Astrocyte (in vitro differentiated cells and primary cell): ENCODE measurements at regions not wholly inside any gene's neighbourhood (a gene's known extent, or its start where the extent isn't known, plus 50 kb on each side); places are given as distances from the start of the nearest gene placed in this dataset.

Source experiments
- DNase-seq: peaks from one replicate; pipeline ENCODE4 v3.0.0-alpha.2; 2010; ENCODE audit warnings: low read depth
- FAIRE-seq: peaks from 2 replicates; lab custom pipeline; 2011; peaks lifted over from hg19 to GRCh38; lab: Jason Lieb, UNC
- H2AFZ ChIP-seq: 2 replicates; pipeline ENCODE4 v1.6.0; 2012; ENCODE audit warnings: low read depth, low read length, inconsistent platforms
- H3K27ac ChIP-seq: 2 replicates; pipeline ENCODE4 v1.5.1; 2011; ENCODE audit warnings: low read depth, low read length, inconsistent platforms
- H3K27me3 ChIP-seq: 2 replicates; pipeline ENCODE4 v1.6.0; 2011; ENCODE audit warnings: low read length, inconsistent platforms; ENCODE audit not compliant: insufficient read depth
- H3K36me3 ChIP-seq: 2 replicates; pipeline ENCODE4 v1.5.1; 2011; ENCODE audit warnings: low read length, inconsistent platforms; ENCODE audit not compliant: insufficient read depth
- H3K4me1 ChIP-seq: 2 replicates; pipeline ENCODE4 v1.5.1; 2011; ENCODE audit warnings: low read length, inconsistent platforms; ENCODE audit not compliant: insufficient read depth
- H3K4me2 ChIP-seq: 2 replicates; pipeline ENCODE4 v1.6.0; 2012; ENCODE audit warnings: low read length, inconsistent platforms
- H3K4me3 ChIP-seq: 2 replicates; pipeline ENCODE4 v1.5.1; 2011; ENCODE audit warnings: low read depth, mild to moderate bottlenecking, low read length, inconsistent platforms; ENCODE audit not compliant: insufficient read depth
- H3K79me2 ChIP-seq: 2 replicates; pipeline ENCODE4 v1.6.0; 2012; ENCODE audit warnings: mild to moderate bottlenecking, low read length, inconsistent platforms; ENCODE audit not compliant: insufficient read depth
- H3K9ac ChIP-seq: 2 replicates; pipeline ENCODE4 v1.6.0; 2012; ENCODE audit warnings: mild to moderate bottlenecking, low read length, inconsistent platforms
- H3K9me3 ChIP-seq: 2 replicates; pipeline ENCODE4 v1.5.1; 2012; ENCODE audit warnings: low read depth, mild to moderate bottlenecking, low read length, inconsistent platforms; ENCODE audit not compliant: insufficient read depth
- H4K20me1 ChIP-seq: 2 replicates; pipeline ENCODE4 v1.6.0; 2012; ENCODE audit warnings: low read length, inconsistent platforms; ENCODE audit not compliant: insufficient read depth
- H3K27ac Mint-ChIP-seq: one replicate; pipeline ENCODE4 v1.8.0; 2021; ENCODE audit warnings: mild to moderate bottlenecking, mixed read lengths; ENCODE audit not compliant: unreplicated experiment
- H3K27me3 Mint-ChIP-seq: one replicate; pipeline ENCODE4 v1.8.0; 2021; ENCODE audit warnings: low read depth, mixed read lengths; ENCODE audit not compliant: unreplicated experiment
- H3K36me3 Mint-ChIP-seq: one replicate; pipeline ENCODE4 v1.8.0; 2021; ENCODE audit warnings: low read depth, mixed read lengths; ENCODE audit not compliant: unreplicated experiment
- H3K4me1 Mint-ChIP-seq: one replicate; pipeline ENCODE4 v1.8.0; 2021; ENCODE audit warnings: low read depth, mixed read lengths; ENCODE audit not compliant: unreplicated experiment
- H3K4me3 Mint-ChIP-seq: one replicate; pipeline ENCODE4 v1.8.0; 2021; ENCODE audit warnings: mild to moderate bottlenecking, moderate library complexity, mixed read lengths; ENCODE audit not compliant: unreplicated experiment
- H3K9me3 Mint-ChIP-seq: one replicate; pipeline ENCODE4 v1.8.0; 2021; ENCODE audit warnings: mild to moderate bottlenecking, mixed read lengths; ENCODE audit not compliant: unreplicated experiment
- CTCF ChIP-seq: IDR thresholded peaks from 2 replicates; pipeline ENCODE4 v1.5.1; 2011; ENCODE audit warnings: low read depth, mild to moderate bottlenecking, inconsistent platforms, low read length, moderate library complexity; ENCODE audit not compliant: insufficient read depth
- EZH2 ChIP-seq: IDR thresholded peaks from 2 replicates; pipeline ENCODE4 v1.6.1; 2012; ENCODE audit warnings: mild to moderate bottlenecking, low read length, inconsistent platforms; ENCODE audit not compliant: insufficient read depth

- H2AFZ ChIP-seq: no peak overlapping the region
- peaks cover 3% of the 10 kb centered on the region for H3K27me3 ChIP-seq
- no peak overlapping the region for H3K4me3 ChIP-seq
- no peaks in the 10 kb centered on the region for H3K36me3 ChIP-seq
- H4K20me1 ChIP-seq: no peaks in the 10 kb centered on the region
- Mint-ChIP-seq H3K36me3 (no peaks in the 10 kb centered on the region), H3K27me3 (peaks cover 54% of the 10 kb centered on the region), H3K4me3 (no peak overlapping the region), H3K4me1 (no peaks in the 10 kb centered on the region), H3K27ac (no peak overlapping the region), H3K9me3 (peaks cover 3% of the 10 kb centered on the region)
- H3K4me1 ChIP-seq: no peaks in the 10 kb centered on the region
- FAIRE-seq: no peak
- TF ChIP-seq CTCF: no peak
- no peak for TF ChIP-seq EZH2
- H3K27ac ChIP-seq: no peak overlapping the region
- DNase-seq: no peak
- H3K79me2 ChIP-seq: no peaks in the 10 kb centered on the region
- no peak overlapping the region for H3K9ac ChIP-seq
- H3K4me2 ChIP-seq: no peak overlapping the region
- H3K9me3 ChIP-seq: no peaks in the 10 kb centered on the region
Measured at GRCh38 chr1:38667626-38668025, 191.9 kb downstream of the RRAGC start.

- Histone ChIP-seq H3K79me2 (no peaks in the 10 kb centered on the region), H3K9me3 (peaks cover 7% of the 10 kb centered on the region), H4K20me1 (no peaks in the 10 kb centered on the region), H3K27me3 (peaks cover 5% of the 10 kb centered on the region), H3K4me3 (no peak overlapping the region), H3K4me1 (no peaks in the 10 kb centered on the region), H3K36me3 (no peaks in the 10 kb centered on the region), H3K4me2 (no peak overlapping the region), H2AFZ (no peak overlapping the region), H3K9ac (no peak overlapping the region), H3K27ac (no peak overlapping the region)
- FAIRE-seq: no peak
- H3K27me3 Mint-ChIP-seq: peaks cover 34% of the 10 kb centered on the region
- H3K36me3 Mint-ChIP-seq: peaks cover 1% of the 10 kb centered on the region
- TF ChIP-seq CTCF (no peak), EZH2 (no peak)
- no peak for DNase-seq
- H3K4me3 Mint-ChIP-seq: no peak overlapping the region
- no peak overlapping the region for H3K27ac Mint-ChIP-seq
- no peaks in the 10 kb centered on the region for H3K4me1 Mint-ChIP-seq
- H3K9me3 Mint-ChIP-seq: peaks cover 19% of the 10 kb centered on the region
Measured at GRCh38 chr1:38662126-38662525, 197.4 kb downstream of the RRAGC start.

GRCh38 chr1:38658883-38659282, 200.7 kb downstream of the RRAGC start:
- peaks cover 7% of the 10 kb centered on the region for H3K9me3 ChIP-seq
- H3K4me1 Mint-ChIP-seq: no peaks in the 10 kb centered on the region
- H3K36me3 Mint-ChIP-seq: peaks cover 1% of the 10 kb centered on the region
- no peak overlapping the region for H3K4me3 ChIP-seq
- no peaks in the 10 kb centered on the region for H4K20me1 ChIP-seq
- no peak overlapping the region for H3K27ac ChIP-seq
- FAIRE-seq: no peak
- H3K27me3 Mint-ChIP-seq: peaks cover 43% of the 10 kb centered on the region
- no peak overlapping the region for H3K9ac ChIP-seq
- no peak overlapping the region for H3K4me2 ChIP-seq
- H3K4me3 Mint-ChIP-seq: no peak overlapping the region
- H3K36me3 ChIP-seq: no peaks in the 10 kb centered on the region
- TF ChIP-seq EZH2 (no peak), CTCF (no peak)
- no peaks in the 10 kb centered on the region for H3K79me2 ChIP-seq
- DNase-seq: no peak
- H3K27ac Mint-ChIP-seq: no peak overlapping the region
- no peaks in the 10 kb centered on the region for H3K4me1 ChIP-seq
- H2AFZ ChIP-seq: no peak overlapping the region
- peaks cover 16% of the 10 kb centered on the region for H3K9me3 Mint-ChIP-seq
- H3K27me3 ChIP-seq: peaks cover 5% of the 10 kb centered on the region
